Upper lobe of right lung (tissue), 1 donor: ENCODE measurements at regions not wholly inside any gene's neighbourhood (a gene's known extent, or its start where the extent isn't known, plus 50 kb on each side); places are given as distances from the start of the nearest gene placed in this dataset.

Source experiments
- ATAC-seq: fragments of 200-7000 bp; cut with Tn5 transposase; one replicate; pipeline ENCODE4 v1.9.1; 2020; ENCODE audit warnings: mild to moderate bottlenecking, moderate library complexity
- DNase-seq: peaks from one replicate; pipeline ENCODE4 v3.0.0-alpha.2; 2020
- H3K27ac ChIP-seq: fragments of 200-600 bp; one replicate; pipeline ENCODE4 v1.8.0; 2022
- H3K27me3 ChIP-seq: fragments of 200-600 bp; one replicate; pipeline ENCODE4 v1.8.0; 2022; ENCODE audit warnings: mild to moderate bottlenecking
- H3K36me3 ChIP-seq: fragments of 200-600 bp; one replicate; pipeline ENCODE4 v1.8.0; 2022
- H3K4me1 ChIP-seq: fragments of 200-600 bp; one replicate; pipeline ENCODE4 v1.8.0; 2022
- H3K4me3 ChIP-seq: fragments of 200-600 bp; one replicate; pipeline ENCODE4 v1.8.0; 2022; ENCODE audit warnings: mild to moderate bottlenecking
- H3K9me3 ChIP-seq: fragments of 200-600 bp; one replicate; pipeline ENCODE4 v1.8.0; 2022
- intact Hi-C: fragments of 100-400 bp; cut with DNase I; formaldehyde crosslinking; loops from one replicate; pipeline ENCODE4 v1.11.0; 2022
- TF ChIP-seq, protein P1 (sequence below): fragments of 200-600 bp; IDR thresholded peaks from one replicate; pipeline ENCODE4 v1.8.0; 2022; ENCODE audit warnings: antibody characterized with exemption
- donor health status: DM: no; HTN: yes; CAD: no; lungs with severe emphysema.

DNA sequence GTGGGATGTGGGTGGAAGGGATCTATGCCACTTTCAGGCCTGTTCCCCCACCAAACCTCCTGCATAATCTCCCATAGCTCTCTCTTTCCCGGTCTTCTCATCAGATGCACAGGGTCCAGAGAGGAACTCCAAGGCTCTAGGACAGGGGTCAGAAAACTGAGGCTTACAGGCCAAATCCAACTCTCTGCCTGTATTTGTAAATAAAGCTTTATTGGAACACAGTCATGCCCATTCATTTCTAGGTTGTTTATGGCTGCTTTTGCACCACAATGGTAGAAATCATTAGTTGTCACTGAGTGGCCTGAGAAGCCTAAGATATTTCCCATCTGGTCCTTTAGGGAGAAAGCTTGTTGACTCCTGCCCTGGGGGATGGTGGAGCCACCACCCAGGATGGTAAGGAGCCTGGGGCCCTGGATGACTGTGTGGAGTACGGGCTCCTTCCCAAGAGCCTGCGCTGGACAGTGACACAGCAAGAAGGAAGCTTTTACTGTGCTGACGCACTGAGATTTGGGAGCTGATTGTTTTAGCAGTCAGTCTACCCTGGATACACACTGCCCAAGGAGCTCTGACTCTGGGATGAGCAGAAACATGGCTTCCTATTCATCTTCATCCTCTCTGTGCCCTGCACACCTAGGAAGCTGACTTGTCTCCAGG is 64.0 kb upstream of the RAPGEF1 start:
- H3K27ac ChIP-seq: no peak overlapping the region
- TF ChIP-seq, protein P1, sequence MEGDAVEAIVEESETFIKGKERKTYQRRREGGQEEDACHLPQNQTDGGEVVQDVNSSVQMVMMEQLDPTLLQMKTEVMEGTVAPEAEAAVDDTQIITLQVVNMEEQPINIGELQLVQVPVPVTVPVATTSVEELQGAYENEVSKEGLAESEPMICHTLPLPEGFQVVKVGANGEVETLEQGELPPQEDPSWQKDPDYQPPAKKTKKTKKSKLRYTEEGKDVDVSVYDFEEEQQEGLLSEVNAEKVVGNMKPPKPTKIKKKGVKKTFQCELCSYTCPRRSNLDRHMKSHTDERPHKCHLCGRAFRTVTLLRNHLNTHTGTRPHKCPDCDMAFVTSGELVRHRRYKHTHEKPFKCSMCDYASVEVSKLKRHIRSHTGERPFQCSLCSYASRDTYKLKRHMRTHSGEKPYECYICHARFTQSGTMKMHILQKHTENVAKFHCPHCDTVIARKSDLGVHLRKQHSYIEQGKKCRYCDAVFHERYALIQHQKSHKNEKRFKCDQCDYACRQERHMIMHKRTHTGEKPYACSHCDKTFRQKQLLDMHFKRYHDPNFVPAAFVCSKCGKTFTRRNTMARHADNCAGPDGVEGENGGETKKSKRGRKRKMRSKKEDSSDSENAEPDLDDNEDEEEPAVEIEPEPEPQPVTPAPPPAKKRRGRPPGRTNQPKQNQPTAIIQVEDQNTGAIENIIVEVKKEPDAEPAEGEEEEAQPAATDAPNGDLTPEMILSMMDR: no peak
- ATAC-seq: no peak
- no peaks in the 10 kb centered on the region for H3K4me1 ChIP-seq
- H3K4me3 ChIP-seq: no peak overlapping the region
- peaks cover 29% of the 10 kb centered on the region for H3K27me3 ChIP-seq
- no peak for DNase-seq
- no peaks in the 10 kb centered on the region for H3K36me3 ChIP-seq
- intact Hi-C loops: no loop called here
- no peaks in the 10 kb centered on the region for H3K9me3 ChIP-seq

DNA sequence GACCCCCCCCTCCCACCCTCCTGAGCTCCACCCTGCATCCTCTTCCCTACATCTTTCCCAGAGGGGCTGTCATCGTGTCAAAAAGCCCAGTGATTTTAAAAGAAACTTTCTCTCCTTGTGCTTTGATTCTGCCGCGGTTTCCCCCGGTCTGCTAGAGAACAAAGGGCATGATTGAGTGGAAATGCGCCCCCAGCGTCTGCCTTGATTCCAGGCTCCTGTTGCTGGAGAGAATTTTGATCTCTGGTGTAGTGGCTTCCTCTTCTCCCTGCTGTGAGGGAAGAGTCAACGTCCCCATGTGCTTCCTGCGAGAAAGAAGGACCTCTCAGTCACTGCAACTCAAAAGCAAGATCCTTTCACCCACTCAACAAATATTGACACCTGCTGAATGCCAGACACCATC is 61.9 kb upstream of the RAPGEF1 start:
- intact Hi-C loops: no loop called here
- Histone ChIP-seq H3K9me3 (no peaks in the 10 kb centered on the region), H3K4me3 (no peak overlapping the region), H3K27me3 (peaks cover 17% of the 10 kb centered on the region), H3K36me3 (no peaks in the 10 kb centered on the region), H3K27ac (no peak overlapping the region), H3K4me1 (no peaks in the 10 kb centered on the region)
- ATAC-seq (no peak), DNase-seq (no peak)
- TF ChIP-seq, protein P1: no peak

DNA sequence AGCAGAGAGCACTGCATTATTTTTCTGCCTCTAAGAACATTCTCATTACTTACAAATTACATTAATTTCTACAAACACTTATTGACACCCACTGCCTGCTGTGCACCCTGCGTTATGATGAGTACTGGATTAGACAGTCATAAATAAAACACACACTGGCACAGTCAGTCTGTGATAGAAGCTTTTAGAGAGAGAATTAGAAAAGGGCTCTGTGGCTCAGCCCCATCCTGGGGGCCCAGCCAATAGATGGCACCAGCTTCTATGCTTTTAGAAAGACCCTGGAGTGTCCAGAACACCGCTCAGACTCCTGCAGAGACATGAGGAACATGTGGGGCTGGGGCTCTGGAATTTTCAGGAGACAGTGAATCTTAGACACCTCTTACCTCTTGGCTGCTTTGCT is 61.0 kb upstream of the RAPGEF1 start:
- H3K9me3 ChIP-seq: no peaks in the 10 kb centered on the region
- H3K27me3 ChIP-seq: peaks cover 7% of the 10 kb centered on the region
- no peaks in the 10 kb centered on the region for H3K36me3 ChIP-seq
- H3K27ac ChIP-seq: no peak overlapping the region
- intact Hi-C loops: no loop called here
- H3K4me1 ChIP-seq: no peaks in the 10 kb centered on the region
- no peak for ATAC-seq
- no peak overlapping the region for H3K4me3 ChIP-seq
- DNase-seq: no peak
- TF ChIP-seq, protein P1: no peak

DNA sequence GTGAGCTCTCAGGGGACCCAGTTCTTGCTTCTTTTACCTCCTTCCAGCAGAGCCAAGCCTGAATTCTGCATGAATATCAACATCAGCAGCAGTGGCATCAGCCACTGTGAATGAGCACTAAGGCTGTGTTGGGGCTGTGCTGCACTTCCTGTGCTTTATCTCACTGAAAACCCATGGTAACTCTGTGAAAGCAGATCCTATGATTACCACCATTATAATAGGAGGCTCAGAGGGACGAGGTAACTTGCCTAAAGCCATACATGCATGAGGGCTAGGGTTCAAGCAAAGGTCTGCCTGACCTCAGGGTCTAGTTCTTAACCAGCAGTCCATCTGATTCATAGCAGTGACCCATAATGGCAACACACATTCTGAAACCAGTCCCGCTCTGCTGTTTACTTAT is 60.5 kb upstream of the RAPGEF1 start:
- Histone ChIP-seq H3K4me3 (no peak overlapping the region), H3K27ac (no peak overlapping the region), H3K9me3 (no peaks in the 10 kb centered on the region), H3K4me1 (no peaks in the 10 kb centered on the region), H3K27me3 (peaks cover 2% of the 10 kb centered on the region), H3K36me3 (no peaks in the 10 kb centered on the region)
- intact Hi-C loops: no loop called here
- ATAC-seq (no peak), DNase-seq (no peak)
- TF ChIP-seq, protein P1: no peak

DNA sequence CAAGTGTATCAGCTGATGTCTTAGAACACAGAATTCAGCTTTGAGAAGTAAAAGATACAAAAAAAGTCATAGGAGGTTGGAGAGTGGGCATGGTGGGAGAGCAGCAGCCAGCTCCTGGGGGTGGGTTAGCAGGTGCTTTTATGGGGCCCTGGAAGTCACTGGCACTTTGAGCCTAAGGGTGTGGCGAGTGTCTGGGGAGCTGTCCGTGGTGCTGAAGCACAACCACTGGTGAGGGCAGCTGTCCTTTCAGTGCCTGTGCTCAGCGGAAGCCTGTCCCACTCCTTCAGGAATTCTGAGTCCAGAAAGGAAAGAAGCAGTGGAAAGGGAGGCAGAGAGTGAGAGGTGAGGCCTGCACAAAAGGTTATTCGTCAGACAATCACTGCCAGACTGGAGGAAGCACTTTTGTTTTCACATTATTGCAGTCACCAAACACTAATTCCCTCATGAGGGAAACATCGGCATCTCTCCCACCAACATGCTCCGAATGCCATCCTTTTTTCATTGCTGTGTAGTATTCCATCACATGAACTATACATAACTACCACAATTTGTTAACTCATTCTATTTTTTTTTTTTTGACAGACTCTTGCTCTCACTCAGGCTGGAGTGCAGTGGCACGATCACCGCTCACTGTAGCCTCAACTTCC is 59.4 kb upstream of the RAPGEF1 start:
- TF ChIP-seq, protein P1: no peak
- Histone ChIP-seq H3K4me1 (no peaks in the 10 kb centered on the region), H3K27me3 (no peaks in the 10 kb centered on the region), H3K36me3 (no peaks in the 10 kb centered on the region), H3K9me3 (no peaks in the 10 kb centered on the region), H3K4me3 (no peak overlapping the region), H3K27ac (no peak overlapping the region)
- DNase-seq (no peak), ATAC-seq (peak; percentile 57)
- intact Hi-C loops: no loop called here
